Activated CD4-positive, alpha-beta T cell treated with anti-CD3 and anti-CD28 coated beads, Interleukin-2, amount 10 ng/mL, durations not matched to agents 24 days and 14 days (primary cell): ENCODE measurements at regions not wholly inside any gene's neighbourhood (a gene's known extent, or its start where the extent isn't known, plus 50 kb on each side); places are given as distances from the start of the nearest gene placed in this dataset.

ENCODE experiments used
- DNase-seq: peaks from one replicate; pipeline ENCODE4 v3.0.0; 2022
- H3K27ac Mint-ChIP-seq: one replicate; pipeline ENCODE4 v1.8.0; 2022; ENCODE audit warnings: mild to moderate bottlenecking, mixed read lengths
- H3K27me3 Mint-ChIP-seq: one replicate; pipeline ENCODE4 v1.8.0; 2022; ENCODE audit warnings: mixed read lengths
- H3K36me3 Mint-ChIP-seq: one replicate; pipeline ENCODE4 v1.8.0; 2022; ENCODE audit warnings: low read depth, mild to moderate bottlenecking, mixed read lengths
- H3K4me1 Mint-ChIP-seq: one replicate; pipeline ENCODE4 v1.8.0; 2021; ENCODE audit warnings: mixed read lengths
- H3K4me3 Mint-ChIP-seq: one replicate; pipeline ENCODE4 v1.8.0; 2022; ENCODE audit warnings: mild to moderate bottlenecking, moderate library complexity, mixed read lengths
- H3K9me3 Mint-ChIP-seq: one replicate; pipeline ENCODE4 v1.8.0; 2021; ENCODE audit warnings: mixed read lengths
- intact Hi-C: fragments of 100-400 bp; cut with micrococcal nuclease; formaldehyde crosslinking; loops from one replicate; pipeline ENCODE4 v1.15.1; 2023

- DNase-seq = no peak
- H3K36me3 Mint-ChIP-seq = no peaks in the 10 kb centered on the region
- H3K27me3 Mint-ChIP-seq = peaks cover 2% of the 10 kb centered on the region
- intact Hi-C loops = no loop called here
- H3K4me1 Mint-ChIP-seq = peaks cover 2% of the 10 kb centered on the region
- H3K4me3 Mint-ChIP-seq = no peak overlapping the region
- peaks cover 3% of the 10 kb centered on the region for H3K9me3 Mint-ChIP-seq
- H3K27ac Mint-ChIP-seq = no peak overlapping the region
Observed at GRCh38 chr13:73579574-73580274, 520.9 kb downstream of the KLF5 start.

GRCh38 chr13:73578251-73578875 is 519.6 kb downstream of the KLF5 start:
- Mint-ChIP-seq H3K4me3 (no peak overlapping the region), H3K4me1 (peaks cover 2% of the 10 kb centered on the region), H3K36me3 (no peaks in the 10 kb centered on the region), H3K27ac (no peak overlapping the region), H3K9me3 (no peaks in the 10 kb centered on the region), H3K27me3 (peaks cover 2% of the 10 kb centered on the region)
- no peak for DNase-seq
- intact Hi-C loops = no loop called here

GRCh38 chr13:73576291-73576690 is 517.5 kb downstream of the KLF5 start:
- no peaks in the 10 kb centered on the region for H3K36me3 Mint-ChIP-seq
- peaks cover 2% of the 10 kb centered on the region for H3K4me1 Mint-ChIP-seq
- H3K9me3 Mint-ChIP-seq = no peaks in the 10 kb centered on the region
- DNase-seq = no peak
- H3K27me3 Mint-ChIP-seq = peaks cover 2% of the 10 kb centered on the region
- H3K4me3 Mint-ChIP-seq = no peak overlapping the region
- intact Hi-C loops = no loop called here
- H3K27ac Mint-ChIP-seq = no peak overlapping the region

DNA sequence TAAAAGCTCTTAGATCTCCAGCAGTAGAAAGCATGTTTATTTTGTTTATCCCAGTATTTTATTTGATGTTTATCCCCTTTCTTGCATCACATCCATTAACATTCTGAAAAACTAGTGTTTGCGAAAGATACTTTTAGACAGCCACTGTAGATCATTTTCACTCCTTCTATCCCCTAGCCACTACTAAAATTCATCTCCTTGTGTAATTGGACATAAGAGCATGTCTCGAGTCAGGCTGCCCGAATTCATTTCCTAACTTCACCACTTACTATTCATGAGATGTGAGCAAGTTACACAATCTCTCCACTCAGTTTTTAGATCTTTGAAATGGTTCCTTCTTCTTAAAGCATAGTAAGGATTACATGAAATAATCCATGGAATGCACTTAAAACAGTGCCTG is 514.0 kb downstream of the KLF5 start:
- Mint-ChIP-seq H3K36me3 (no peaks in the 10 kb centered on the region), H3K4me1 (no peaks in the 10 kb centered on the region), H3K27ac (no peak overlapping the region), H3K4me3 (no peak overlapping the region), H3K27me3 (peaks cover 3% of the 10 kb centered on the region), H3K9me3 (no peaks in the 10 kb centered on the region)
- intact Hi-C loops = no loop called here
- DNase-seq = no peak

DNA sequence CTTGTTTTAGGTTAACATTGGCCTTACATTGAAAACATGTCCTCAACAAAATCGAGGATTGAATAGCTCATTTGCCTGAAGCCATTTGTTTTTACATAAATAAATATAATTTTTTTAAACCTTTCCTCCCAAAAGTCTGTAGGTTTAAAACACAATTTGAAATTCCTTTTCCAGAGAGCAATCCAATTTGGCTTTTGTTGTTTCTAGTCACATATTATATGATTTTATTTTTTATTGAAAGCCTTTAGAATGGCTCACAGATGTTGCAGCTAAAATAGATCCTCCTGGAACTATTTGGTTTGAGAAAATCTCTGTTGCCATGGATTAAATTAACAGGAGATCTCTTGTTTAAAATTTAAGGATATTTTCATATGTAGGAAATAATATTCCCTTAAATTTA is 512.6 kb downstream of the KLF5 start:
- Mint-ChIP-seq H3K27ac (no peak overlapping the region), H3K36me3 (no peaks in the 10 kb centered on the region), H3K4me1 (no peaks in the 10 kb centered on the region), H3K27me3 (peaks cover 3% of the 10 kb centered on the region), H3K9me3 (no peaks in the 10 kb centered on the region), H3K4me3 (no peak overlapping the region)
- intact Hi-C loops = no loop called here
- DNase-seq = no peak

DNA sequence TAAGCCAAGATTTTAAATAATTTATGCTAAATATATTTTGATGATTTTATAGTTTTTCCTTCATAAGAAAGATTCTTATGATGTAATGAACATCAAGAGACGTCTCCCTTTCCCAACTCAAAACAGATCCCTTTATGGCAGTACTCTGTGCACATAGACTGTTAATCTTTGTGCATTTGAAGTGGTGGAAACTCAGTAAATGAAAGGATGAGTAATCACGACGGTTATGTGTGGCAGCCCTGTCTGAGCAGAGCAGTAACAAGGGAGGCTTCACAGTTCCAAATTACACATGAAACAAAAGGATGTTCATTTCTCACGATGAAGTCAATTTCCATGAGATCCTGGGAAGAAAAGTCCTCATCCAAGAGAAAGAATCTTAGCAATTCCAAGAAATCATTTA is 498.1 kb downstream of the KLF5 start:
- Mint-ChIP-seq H3K4me3 (no peak overlapping the region), H3K4me1 (no peaks in the 10 kb centered on the region), H3K36me3 (no peaks in the 10 kb centered on the region), H3K27ac (no peak overlapping the region), H3K27me3 (no peaks in the 10 kb centered on the region), H3K9me3 (no peaks in the 10 kb centered on the region)
- intact Hi-C loops = no loop called here
- DNase-seq = no peak

DNA sequence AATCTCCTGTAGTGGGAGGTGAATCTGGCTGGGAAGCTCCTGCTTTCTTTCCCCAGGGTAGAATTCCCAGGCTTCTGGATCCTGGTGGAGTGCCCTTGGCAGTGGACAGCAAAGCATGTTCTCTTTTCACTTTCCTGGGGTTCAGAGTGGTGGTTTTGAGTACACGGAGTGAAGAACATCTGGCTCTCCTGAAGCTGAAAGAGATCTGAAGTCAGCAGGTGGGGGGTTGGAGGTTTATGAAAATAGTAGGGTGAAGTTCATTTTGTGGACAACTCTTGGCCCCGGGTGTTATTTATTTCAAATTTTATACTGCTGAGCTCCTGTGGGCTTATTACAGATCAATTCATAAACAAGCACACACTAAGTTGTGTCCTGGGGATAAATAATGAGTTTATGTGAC is 497.3 kb downstream of the KLF5 start:
- no peaks in the 10 kb centered on the region for H3K4me1 Mint-ChIP-seq
- no peak overlapping the region for H3K27ac Mint-ChIP-seq
- no peaks in the 10 kb centered on the region for H3K9me3 Mint-ChIP-seq
- no peak overlapping the region for H3K4me3 Mint-ChIP-seq
- intact Hi-C loops = no loop called here
- H3K36me3 Mint-ChIP-seq = no peaks in the 10 kb centered on the region
- no peaks in the 10 kb centered on the region for H3K27me3 Mint-ChIP-seq
- DNase-seq = no peak

GRCh38 chr13:73551736-73552135 is 492.9 kb downstream of the KLF5 start:
- no peak for DNase-seq
- Mint-ChIP-seq H3K4me1 (no peaks in the 10 kb centered on the region), H3K27me3 (no peaks in the 10 kb centered on the region), H3K36me3 (no peaks in the 10 kb centered on the region), H3K27ac (no peak overlapping the region), H3K4me3 (no peak overlapping the region), H3K9me3 (no peaks in the 10 kb centered on the region)
- intact Hi-C loops = no loop called here

DNA sequence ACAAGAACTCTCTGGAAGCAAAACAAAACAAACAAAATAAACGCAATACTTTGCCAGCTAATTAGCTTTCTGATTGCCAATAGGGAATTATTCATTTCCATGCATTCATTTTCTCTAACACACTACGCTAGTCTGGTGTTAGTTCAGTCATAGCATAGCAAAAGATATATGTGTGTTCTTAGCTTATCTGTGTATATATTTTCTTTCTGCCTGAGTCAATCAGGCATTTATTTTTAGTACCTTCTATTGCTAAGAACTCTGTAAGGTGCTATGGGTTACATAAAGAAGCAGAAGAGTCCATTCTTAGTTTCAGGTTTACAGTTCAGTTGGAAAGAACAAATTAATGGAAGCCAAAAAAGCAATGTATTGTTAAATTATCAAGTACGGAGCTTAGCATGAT is 490.9 kb downstream of the KLF5 start:
- Mint-ChIP-seq H3K36me3 (no peaks in the 10 kb centered on the region), H3K27ac (no peak overlapping the region), H3K4me3 (no peak overlapping the region), H3K4me1 (no peaks in the 10 kb centered on the region), H3K27me3 (peaks cover 4% of the 10 kb centered on the region), H3K9me3 (no peaks in the 10 kb centered on the region)
- no peak for DNase-seq
- intact Hi-C loops = no loop called here

DNA sequence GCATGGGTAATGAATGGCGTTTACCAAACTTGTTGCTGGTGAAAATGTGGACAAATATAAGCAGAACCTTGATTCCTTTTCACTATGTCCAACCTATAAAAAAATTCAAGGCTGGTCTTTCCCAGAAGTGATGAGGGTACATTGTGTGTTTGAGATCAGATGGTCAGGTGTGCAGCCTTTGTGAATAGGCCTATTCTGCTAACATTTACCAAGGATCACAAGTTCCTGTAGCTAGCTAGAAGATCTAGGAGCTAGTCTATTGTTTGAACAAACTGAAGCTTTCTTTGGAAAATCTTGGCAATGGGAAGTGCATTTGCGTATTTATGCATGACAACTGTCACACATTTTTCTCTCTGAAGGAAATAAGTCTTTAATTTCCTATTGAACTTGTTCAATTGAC is 489.6 kb downstream of the KLF5 start:
- intact Hi-C loops = no loop called here
- H3K27me3 Mint-ChIP-seq = peaks cover 4% of the 10 kb centered on the region
- no peaks in the 10 kb centered on the region for H3K4me1 Mint-ChIP-seq

DNA sequence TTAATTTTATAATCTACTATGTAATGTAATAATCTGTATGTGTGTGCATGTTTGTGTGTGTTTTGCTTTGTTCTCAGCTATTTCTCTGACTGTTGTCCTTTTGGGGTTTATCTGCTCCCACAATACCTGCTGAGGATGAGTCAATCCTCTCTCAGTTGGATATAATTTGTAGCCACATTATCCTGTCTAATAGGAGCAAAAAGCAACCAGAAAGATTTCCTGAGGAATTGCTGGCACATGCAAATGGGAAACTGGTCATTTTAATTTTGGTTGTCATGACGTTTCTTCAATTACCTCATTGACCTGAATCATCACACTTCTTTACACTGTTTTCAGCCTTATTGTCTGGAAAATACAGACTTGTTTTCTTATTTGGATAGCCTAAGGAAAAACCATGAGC is 488.4 kb downstream of the KLF5 start:
- Mint-ChIP-seq H3K36me3 (no peaks in the 10 kb centered on the region), H3K4me1 (no peaks in the 10 kb centered on the region), H3K27me3 (peaks cover 4% of the 10 kb centered on the region), H3K27ac (no peak overlapping the region), H3K9me3 (no peaks in the 10 kb centered on the region), H3K4me3 (no peak overlapping the region)
- DNase-seq = no peak
- intact Hi-C loops = no loop called here

More for the DNA sequence above, 489.6 kb downstream of the KLF5 start:
- no peaks in the 10 kb centered on the region for H3K36me3 Mint-ChIP-seq
- no peaks in the 10 kb centered on the region for H3K9me3 Mint-ChIP-seq
- no peak for DNase-seq
- H3K27ac Mint-ChIP-seq = no peak overlapping the region
- no peak overlapping the region for H3K4me3 Mint-ChIP-seq

GRCh38 chr13:73544175-73544574 is 485.4 kb downstream of the KLF5 start:
- Mint-ChIP-seq H3K4me3 (no peak overlapping the region), H3K9me3 (no peaks in the 10 kb centered on the region), H3K27me3 (peaks cover 4% of the 10 kb centered on the region), H3K4me1 (no peaks in the 10 kb centered on the region), H3K36me3 (no peaks in the 10 kb centered on the region), H3K27ac (no peak overlapping the region)
- no peak for DNase-seq
- intact Hi-C loops = no loop called here

GRCh38 chr13:73542446-73542845 is 483.6 kb downstream of the KLF5 start:
- Mint-ChIP-seq H3K4me1 (no peaks in the 10 kb centered on the region), H3K27ac (no peak overlapping the region), H3K27me3 (peaks cover 7% of the 10 kb centered on the region), H3K4me3 (no peak overlapping the region), H3K36me3 (no peaks in the 10 kb centered on the region), H3K9me3 (no peaks in the 10 kb centered on the region)
- intact Hi-C loops = no loop called here
- no peak for DNase-seq

DNA sequence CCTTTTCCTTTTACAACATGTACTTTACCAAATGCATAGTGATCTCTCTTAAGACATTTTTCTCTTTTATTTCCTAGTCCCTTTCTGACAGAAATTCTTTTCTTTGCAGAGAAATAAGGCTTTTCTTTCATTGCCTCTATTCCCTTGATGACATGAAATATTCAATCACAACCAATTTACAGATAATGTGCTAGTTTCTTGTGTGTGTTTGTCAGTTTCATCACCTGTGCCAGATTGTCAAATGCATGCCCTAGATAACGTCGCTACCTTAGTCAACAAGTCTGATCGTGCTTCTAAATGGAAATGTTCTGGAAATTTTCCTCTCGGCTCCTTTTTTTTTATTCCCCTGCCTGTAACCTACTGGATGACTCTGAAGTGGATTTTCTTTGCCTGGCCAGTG is 478.1 kb downstream of the KLF5 start:
- Mint-ChIP-seq H3K27me3 (peaks cover 3% of the 10 kb centered on the region), H3K27ac (no peak overlapping the region), H3K36me3 (no peaks in the 10 kb centered on the region), H3K4me3 (no peak overlapping the region), H3K9me3 (peaks cover 8% of the 10 kb centered on the region), H3K4me1 (no peaks in the 10 kb centered on the region)
- intact Hi-C loops = no loop called here
- no peak for DNase-seq

DNA sequence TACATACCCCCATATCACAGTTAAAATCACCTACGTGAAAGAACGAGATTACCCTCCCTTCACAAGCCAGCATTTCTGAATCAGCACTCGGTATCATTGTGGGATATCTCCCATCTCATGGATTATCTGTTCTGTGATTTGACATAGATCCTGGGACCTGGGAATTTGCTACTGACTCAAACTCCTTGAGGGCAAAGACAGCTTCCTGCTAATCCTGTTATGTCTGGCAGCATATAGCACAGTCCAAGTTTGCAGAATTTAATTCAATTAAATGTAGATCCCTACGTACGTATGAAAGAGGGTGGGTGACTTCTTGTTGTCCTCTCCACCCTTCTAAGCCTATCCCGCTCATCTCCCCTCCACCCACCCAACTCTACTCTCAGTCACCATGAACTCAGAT is 476.5 kb downstream of the KLF5 start:
- Mint-ChIP-seq H3K36me3 (no peaks in the 10 kb centered on the region), H3K27ac (no peak overlapping the region), H3K4me3 (no peak overlapping the region), H3K4me1 (no peaks in the 10 kb centered on the region), H3K27me3 (peaks cover 3% of the 10 kb centered on the region), H3K9me3 (peaks cover 8% of the 10 kb centered on the region)
- intact Hi-C loops = no loop called here
- no peak for DNase-seq
